Right ventricle myocardium inferior (tissue), 1 donor: ENCODE measurements at regions not wholly inside any gene's neighbourhood (a gene's known extent, or its start where the extent isn't known, plus 50 kb on each side); places are given as distances from the start of the nearest gene placed in this dataset.
"Not testable (repeated sequence)": the region's sequence is repeated elsewhere in the genome, so short reads cannot be mapped to it uniquely, and the experiment has no call there.

ENCODE experiments used
- ATAC-seq: fragments of 200-7000 bp; cut with Tn5 transposase; one replicate; pipeline ENCODE4 v1.9.1; 2020; ENCODE audit warnings: mild to moderate bottlenecking, moderate library complexity
- DNase-seq: peaks from one replicate; pipeline ENCODE4 v3.0.0; 2021; ENCODE audit errors: missing footprints
- intact Hi-C: fragments of 100-400 bp; cut with DNase I; formaldehyde crosslinking; loops from one replicate; pipeline ENCODE4 v1.11.0; 2022
- donor health status: DM: no; HTN: yes; CAD: no; lungs with severe emphysema.

DNA sequence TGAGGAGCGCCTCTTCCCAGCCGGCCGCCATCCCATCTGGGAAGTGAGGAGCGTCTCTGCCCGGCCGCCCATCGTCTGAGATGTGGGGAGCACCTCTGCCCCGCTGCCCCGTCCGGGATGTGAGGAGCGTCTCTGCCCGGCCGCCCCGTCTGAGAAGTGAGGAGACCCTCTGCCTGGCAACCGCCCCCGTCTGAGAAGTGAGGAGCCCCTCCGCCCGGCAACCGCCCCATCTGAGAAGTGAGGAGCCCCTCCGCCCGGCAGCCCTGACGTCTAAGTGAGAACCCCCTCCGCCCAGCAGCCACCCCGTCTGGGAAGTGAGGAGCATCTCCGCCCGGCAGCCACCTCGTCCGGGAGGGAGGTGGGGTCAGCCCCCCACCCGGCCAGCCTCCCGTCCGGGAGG, 319.9 kb upstream of the EPHA4 start:
- ATAC-seq, intact Hi-C loops, DNase-seq: not testable (repeated sequence)

- ATAC-seq: no peak
- intact Hi-C loops: no loop called here
Measured at GRCh38 chr2:221883976-221884375, 311.9 kb upstream of the EPHA4 start.

GRCh38 chr2:221876016-221876415, 303.9 kb upstream of the EPHA4 start:
- intact Hi-C loops: no loop called here
- ATAC-seq (no peak), DNase-seq (no peak)

More at GRCh38 chr2:221883976-221884375, 311.9 kb upstream of the EPHA4 start:
- no peak for DNase-seq

- intact Hi-C loops: no loop called here
- ATAC-seq (no peak), DNase-seq (no peak)
Measured at GRCh38 chr2:221874444-221874843, 302.3 kb upstream of the EPHA4 start.

- ATAC-seq: no peak
- intact Hi-C loops: no loop called here
- no peak for DNase-seq
Measured at GRCh38 chr2:221857719-221858118, 285.6 kb upstream of the EPHA4 start.

DNA sequence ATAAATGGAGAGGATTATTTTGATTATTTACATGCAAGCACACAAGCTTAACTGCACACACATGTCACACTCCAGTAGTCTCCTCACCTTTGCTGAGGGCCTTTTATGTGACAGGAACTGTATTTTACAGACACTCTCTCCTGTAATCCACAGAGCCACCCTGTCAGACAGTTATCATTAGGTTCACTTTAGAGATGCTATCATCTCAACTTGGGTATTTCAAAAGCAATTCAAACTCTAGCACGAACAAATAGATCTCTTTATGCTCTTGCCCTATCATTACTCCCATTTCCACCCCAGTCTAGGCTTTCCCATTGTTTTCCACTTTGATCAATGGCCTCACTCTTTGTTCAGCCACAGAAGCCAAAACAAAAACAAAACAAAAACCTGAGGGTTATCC, 281.2 kb upstream of the EPHA4 start:
- no peak for DNase-seq
- intact Hi-C loops: no loop called here

DNA sequence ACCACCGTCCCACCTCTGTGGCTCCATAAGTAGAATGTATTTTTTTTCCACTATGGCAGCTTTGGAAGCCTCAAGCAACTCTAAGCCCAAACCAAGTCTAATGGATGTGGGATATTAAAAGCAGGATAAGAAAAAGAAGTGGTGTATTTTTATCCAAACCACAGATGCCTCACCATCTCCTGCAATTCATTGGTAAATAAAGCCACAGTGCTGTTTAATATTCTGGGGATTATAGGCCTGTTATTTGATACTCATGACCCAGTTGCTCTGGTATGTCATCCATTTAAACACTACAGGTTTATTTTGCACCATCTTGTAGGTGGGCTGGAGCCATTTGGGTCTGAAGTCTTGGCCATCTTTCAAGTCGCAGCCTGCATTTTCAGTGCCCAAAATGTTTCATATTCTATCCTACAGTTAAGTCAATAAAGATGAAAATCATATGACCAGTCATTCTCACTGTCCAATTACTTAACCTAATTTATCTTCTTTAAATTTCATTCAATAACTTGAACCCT, 279.5 kb upstream of the EPHA4 start:
- no peak for ATAC-seq
- no peak for DNase-seq
- intact Hi-C loops: no loop called here

More for the DNA sequence above, 281.2 kb upstream of the EPHA4 start:
- ATAC-seq: no peak

GRCh38 chr2:221850076-221850475, 278.0 kb upstream of the EPHA4 start:
- DNase-seq: no peak
- intact Hi-C loops: no loop called here
- no peak for ATAC-seq

GRCh38 chr2:221848286-221848685, 276.2 kb upstream of the EPHA4 start:
- no peak for ATAC-seq
- intact Hi-C loops: no loop called here
- DNase-seq: no peak

- intact Hi-C loops: no loop called here
- DNase-seq (no peak), ATAC-seq (no peak)
Measured at GRCh38 chr2:221845021-221845365, 272.9 kb upstream of the EPHA4 start.

- no peak for ATAC-seq
- intact Hi-C loops: no loop called here
- DNase-seq: no peak
Measured at GRCh38 chr2:221844212-221845020, 272.3 kb upstream of the EPHA4 start.

- intact Hi-C loops: no loop called here
- DNase-seq (no peak), ATAC-seq (no peak)
Measured at GRCh38 chr2:221836095-221836494, 264.0 kb upstream of the EPHA4 start.

DNA sequence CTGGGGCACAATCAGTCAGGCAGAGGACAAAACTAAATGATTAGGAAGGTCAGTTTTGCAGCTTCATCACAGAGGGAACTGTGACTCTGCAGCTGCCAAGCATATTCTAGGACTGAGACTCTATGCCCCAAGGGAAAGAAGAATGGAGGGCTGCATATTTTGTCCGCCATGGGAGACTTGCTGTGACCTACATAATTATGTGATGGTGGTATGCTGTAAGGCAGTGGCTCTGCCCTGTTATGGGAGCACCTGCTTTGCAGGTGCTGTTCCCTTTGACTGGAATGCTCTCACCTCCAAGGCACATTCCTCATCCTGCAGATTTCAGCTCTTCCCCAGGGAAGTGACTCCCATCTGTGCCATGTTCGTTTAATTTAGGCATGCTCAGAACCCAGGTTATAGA, 261.9 kb upstream of the EPHA4 start:
- DNase-seq (no peak), ATAC-seq (no peak)
- intact Hi-C loops: no loop called here

DNA sequence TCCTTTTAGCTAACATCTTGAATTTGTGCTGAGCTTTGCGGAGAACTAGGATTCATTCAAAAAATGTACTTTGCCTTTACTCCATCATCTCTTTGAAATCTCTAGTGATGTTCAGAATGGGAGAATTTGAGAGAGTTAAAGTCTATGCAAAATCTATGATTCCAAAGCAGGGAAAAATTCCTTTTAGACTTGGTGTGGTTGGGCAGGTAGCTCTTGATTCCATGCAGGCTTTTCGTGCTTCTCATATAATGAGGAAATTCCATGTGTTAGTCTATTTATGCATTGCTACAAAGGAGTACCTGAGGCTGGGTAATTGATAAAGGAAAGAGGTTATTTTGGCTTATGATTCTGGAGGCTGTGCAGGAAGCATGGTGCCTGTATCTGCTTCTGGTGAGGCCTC, 258.9 kb upstream of the EPHA4 start:
- DNase-seq (no peak), ATAC-seq (no peak)
- intact Hi-C loops: no loop called here

DNA sequence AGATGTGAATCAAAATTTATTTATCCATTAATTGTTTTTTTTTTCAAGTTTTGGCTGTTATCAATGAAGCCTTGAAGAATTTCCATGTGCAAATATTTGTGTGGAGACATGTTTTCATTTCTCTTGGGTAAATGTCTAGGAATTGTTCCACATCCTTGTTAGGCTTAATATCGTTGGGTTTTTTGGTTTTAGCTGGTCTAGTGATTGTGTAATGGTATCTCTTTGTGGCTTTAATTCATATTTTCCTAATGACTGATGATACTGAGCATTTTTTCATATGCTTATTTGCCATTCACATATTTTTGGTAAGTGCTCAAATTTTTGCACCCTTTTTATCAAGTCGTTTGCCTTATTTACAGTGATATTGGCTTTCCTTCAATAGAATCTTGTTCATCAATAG, 250.3 kb upstream of the EPHA4 start:
- no peak for DNase-seq
- intact Hi-C loops: no loop called here
- ATAC-seq: no peak

- ATAC-seq: no peak
- intact Hi-C loops: no loop called here
- no peak for DNase-seq
Measured at GRCh38 chr2:221818616-221819320, 246.7 kb upstream of the EPHA4 start.

- no peak for ATAC-seq
- intact Hi-C loops: no loop called here
- no peak for DNase-seq
Measured at GRCh38 chr2:221817878-221818277, 245.8 kb upstream of the EPHA4 start.

GRCh38 chr2:221817052-221817451, 244.9 kb upstream of the EPHA4 start:
- ATAC-seq: no peak
- DNase-seq: no peak
- intact Hi-C loops: no loop called here

- ATAC-seq (no peak), DNase-seq (no peak)
- intact Hi-C loops: no loop called here
Measured at GRCh38 chr2:221816566-221816965, 244.5 kb upstream of the EPHA4 start.

GRCh38 chr2:221810650-221811049, 238.5 kb upstream of the EPHA4 start:
- ATAC-seq (no peak), DNase-seq (no peak)
- intact Hi-C loops: no loop called here
